HG03135 (cell line): ENCODE measurements at regions not wholly inside any gene's neighbourhood (a gene's known extent, or its start where the extent isn't known, plus 50 kb on each side); places are given as distances from the start of the nearest gene placed in this dataset.
A peak's percentile ranks its signal among the peaks of the same experiment; 100 is the strongest.
"Not testable (repeated sequence)": the region's sequence is repeated elsewhere in the genome, so short reads cannot be mapped to it uniquely, and the experiment has no call there.

ENCODE experiments used
- ATAC-seq: cut with Tn5 transposase; IDR thresholded peaks from one replicate; pipeline ENCODE4 v1.9.1; 2021; ENCODE audit warnings: mild to moderate bottlenecking, moderate library complexity; ENCODE audit not compliant: unreplicated experiment

DNA sequence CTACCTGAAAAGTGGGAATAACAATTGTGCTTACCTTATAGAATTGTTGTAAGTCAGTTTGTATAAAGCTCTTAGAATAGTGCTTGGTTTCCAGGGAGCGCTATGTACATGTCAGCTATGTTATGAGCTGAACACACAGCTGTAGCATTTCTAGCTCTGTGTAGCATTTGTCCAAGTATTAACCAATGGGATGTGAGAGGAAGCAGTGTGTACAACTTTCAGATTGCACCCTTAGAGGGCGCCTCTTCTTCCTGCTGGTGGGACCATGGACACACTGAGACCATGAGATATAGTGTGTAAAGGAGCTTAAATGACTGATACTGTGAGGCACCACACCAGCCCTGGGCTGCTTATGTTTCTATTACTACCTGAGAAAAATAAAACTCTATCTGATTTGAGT lies 380.2 kb downstream of the LNPK start:
- no peak for ATAC-seq

DNA sequence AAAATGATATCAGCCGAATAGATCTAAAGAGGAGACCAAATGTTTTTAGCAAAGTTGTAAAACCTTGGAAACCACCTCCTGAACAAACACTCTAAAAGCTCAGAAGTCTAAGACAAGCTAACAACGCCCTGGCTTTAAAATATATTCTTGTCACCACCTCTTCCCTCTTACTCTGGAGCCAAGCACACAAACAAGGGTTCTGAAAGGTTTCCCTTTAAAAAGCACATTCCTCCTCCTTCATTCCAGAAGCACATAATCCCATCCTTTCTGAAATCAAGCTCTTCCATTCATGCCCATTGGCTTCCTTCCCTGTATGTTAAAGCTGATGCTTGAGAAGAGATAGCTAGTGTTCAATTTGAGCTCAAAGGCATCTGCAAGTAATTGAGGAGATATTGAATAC lies 382.0 kb downstream of the LNPK start:
- ATAC-seq, result no peak

DNA sequence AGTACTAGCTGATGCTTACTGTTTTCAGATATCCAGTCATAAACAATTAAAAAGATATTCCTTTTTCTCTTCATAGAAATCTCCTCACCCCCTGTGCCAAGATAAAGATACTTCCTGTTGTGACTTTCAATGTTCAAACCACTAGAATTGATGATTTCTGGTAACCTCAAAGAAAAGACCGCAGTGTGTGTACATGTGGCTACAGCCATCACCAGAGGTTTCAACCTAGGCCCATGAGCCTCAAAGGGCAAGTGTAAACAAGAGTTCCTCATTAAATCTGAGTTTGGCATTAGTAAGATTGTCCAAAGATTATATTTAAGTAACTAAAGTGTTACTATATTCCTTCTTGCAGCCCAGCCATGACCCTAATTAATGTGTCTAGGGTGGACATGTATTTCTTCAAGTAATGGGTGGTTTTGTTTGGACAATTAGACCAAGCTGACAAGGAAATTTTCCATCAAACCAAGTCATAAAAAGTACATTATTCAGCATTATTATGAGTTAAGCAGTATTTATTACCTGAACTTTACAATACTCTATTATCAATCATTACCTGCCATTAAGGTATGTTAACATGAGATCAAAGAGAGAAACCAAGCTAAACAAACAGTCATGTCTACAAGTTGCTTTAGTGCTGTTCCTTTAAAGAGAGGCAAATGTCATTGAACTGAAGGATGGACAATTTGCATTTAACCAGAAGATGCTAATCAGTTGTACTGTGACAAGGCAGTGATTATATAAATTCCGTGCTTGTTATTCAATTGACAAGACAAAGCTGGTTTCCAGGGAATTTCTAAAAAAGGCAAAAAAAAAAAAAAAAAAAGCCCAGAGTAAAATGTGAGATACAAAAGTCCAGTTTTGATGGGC lies 382.7 kb downstream of the LNPK start:
- no peak for ATAC-seq

DNA sequence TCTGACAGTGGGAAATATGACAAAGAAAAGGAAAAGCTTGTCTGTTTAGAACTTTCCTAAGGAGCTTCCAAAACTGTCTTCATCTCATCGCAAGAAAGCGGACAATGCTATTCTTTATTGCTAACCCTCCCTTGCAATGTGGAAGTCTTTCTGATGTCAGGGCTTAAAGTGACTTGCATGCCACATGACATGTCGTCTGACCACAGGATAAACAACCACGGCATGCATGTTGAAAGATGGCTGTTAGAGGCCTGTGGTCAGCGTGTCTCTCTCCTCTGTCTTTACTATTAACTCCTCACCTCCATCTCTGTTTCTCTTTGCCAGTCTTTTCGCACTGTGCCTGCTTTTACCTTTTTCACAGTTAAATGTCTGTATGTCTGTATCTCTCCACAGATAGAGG lies 389.8 kb downstream of the LNPK start:
- no peak for ATAC-seq

DNA sequence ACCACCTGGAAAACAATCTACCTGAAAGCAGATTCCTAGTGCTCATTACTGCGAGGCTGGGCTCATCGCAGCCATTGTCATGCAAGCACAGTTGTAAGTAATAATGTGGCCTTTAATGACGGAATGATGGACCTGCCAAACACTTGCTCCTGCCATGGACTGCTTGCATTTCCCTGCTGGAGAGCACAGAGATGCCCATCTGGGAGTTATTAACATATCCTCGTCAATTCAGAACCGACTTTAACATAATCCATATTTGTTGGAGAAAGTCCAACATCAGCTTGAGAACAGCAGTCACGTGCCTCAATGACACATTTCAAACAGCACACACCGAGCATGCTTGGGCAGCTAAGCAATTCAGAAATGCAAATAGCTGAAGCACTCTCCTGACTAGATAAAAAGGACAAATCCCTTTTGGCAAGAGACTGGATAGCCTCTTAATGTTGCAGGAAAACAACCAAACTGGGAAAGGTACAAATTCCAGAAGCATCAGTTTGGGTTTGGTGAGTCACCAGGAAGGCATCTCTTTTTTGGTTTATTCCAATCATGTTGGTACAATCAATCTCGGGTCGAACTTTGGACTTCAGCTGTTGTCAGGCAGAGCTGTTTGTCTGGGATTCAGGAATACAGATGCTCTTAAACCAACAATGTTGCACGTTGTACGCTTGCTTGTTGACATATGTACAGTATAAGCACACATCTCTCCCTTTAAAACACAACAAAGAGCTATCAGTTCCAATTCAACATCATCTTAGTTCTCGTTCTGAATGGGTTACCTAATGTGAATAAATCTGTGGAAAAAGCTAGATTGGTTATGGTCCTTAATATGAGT lies 395.8 kb downstream of the LNPK start:
- no peak for ATAC-seq

DNA sequence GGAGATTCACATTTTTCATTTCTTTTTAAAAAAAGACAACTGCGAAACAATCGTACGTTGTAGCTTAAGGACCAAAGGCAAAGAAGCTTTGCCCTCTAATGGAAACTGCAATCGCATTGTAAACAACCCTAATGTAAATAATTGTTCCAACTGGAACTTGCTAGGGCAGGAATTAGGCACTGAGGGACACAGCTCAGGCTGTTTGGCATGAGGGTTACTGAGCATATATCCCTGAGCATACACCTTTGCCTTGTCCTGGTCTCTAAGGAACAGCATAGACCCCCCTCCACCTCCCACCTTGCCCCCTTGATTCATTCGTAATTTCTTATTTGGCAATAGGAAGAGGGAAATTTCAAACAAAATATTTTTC lies 396.4 kb downstream of the LNPK start:
- no peak for ATAC-seq

DNA sequence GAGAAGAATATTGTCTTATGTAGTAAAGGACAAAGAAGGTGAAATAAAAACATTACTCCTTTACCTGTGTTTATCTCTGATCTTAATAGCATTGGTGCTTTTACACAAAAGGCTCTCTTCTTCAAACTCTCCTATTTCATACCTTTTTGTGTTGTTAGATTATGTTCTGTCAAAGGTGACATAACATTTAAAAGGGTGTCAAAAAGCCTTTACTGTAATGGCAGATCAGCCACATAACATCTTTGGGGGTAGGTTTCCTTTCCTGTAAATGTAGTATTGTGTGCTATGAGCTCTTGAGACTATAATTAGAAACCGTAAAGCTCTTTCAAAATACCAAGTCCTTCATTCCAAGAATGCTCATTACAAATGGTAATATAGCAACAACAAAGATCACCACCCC lies 400.1 kb downstream of the LNPK start:
- ATAC-seq, result no peak

DNA sequence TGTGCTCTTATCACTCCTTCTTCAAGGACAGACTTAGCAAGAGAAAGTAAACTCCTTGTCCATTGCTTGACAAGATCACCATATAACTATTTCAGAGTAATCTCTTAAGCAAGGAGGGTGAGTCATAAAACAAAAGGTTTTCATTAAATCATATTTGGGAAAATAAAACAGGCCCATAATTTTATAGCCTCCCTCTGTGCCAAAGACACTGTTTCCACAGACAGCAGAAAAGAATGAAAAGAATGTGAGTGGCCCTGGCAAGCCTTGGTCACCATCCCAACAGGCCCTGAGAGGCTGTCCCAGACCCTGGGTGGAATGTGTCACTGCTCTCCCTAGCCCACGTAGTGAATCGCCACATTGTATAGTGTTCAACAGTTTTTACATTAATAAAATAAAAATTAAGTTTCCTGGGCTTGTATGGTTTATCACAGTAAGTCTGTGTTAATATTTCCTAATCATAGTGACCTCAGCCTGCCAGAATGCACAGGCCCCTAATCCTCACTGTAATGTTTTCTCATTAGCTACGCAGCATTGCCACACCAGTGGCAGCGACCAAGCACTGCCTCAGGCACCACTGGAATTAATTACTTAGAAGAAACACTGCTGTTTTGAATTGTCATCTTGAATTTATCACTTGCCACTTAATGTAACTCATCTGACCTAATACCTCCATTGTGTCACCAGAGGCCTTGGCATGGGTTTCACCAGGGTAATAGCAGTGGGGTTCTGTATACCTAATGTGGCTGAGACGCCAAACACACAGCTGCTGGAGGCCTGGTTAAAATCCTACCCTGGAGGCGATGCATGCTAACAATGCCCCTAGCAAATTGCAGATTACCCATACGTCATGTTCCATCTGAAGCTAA lies 401.9 kb downstream of the LNPK start:
- ATAC-seq, result no peak

DNA sequence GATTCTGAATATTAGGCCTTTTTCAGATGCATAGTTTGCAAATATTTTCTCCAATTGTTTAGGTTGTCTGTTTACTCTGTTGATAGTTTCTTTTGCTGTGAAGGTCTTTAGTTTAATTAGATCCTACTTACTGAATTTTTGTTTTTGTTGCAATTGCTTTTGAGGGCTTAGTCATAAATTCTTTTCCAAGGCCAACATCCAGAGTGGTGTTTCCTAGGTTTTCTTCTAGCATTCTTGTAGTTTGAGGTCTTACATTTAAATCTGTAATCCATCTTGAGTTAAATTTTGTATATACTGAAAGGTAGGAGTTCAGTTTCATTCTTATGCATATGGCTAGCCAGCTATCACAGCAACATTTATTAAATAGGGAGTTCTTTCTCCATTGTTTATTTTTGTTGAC lies 404.8 kb downstream of the LNPK start:
- ATAC-seq, result no peak

DNA sequence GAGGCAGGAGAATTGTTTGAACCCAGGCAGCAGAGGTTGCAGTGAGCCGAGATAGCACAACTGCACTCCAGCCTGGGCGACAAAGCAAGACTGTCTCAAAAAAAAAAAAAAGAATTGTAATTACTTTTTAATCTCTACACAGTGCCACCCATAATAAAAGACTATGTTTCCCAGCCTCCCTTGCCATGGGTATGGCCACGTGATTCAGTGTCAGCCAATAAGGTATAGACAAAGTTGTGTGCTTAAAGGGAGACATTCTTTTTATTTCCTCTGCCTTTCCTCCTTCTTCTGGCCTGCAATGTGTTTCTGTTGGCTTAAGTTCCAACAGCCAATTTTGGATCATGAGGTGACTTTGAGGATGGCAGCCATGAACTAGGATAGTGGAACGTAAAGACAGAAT lies 406.9 kb downstream of the LNPK start:
- ATAC-seq, result no peak

DNA sequence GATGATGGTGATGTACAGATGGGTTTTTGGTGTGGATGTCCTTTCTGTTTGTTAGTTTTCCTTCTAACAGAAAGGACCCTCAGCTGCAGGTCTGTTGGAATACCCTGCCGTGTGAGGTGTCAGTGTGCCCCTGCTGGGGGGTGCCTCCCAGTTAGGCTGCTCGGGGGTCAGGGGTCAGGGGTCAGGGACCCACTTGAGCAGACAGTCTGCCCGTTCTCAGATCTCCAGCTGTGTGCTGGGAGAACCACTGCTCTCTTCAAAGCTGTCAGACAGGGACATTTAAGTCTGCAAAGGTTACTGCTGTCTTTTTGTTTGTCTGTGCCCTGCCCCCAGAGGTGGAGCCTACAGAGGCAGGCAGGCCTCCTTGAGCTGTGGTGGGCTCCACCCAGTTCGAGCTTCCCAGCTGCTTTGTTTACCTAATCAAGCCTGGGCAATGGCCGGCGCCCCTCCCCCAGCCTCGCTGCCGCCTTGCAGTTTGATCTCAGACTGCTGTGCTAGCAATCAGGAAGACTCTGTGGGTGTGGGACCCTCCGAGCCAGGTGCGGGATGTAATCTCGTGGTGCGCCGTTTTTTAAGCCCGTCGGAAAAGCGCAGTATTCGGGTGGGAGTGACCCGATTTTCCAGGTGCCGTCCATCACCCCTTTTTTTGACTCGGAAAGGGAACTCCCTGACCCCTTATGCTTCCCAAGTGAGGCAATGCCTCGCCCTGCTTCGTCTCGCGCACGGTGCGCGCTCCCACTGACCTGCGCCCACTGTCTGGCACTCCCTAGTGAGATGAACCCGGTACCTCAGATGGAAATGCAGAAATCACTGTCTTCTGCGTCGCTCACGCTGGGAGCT lies 408.2 kb downstream of the LNPK start:
- not testable (repeated sequence) for ATAC-seq

DNA sequence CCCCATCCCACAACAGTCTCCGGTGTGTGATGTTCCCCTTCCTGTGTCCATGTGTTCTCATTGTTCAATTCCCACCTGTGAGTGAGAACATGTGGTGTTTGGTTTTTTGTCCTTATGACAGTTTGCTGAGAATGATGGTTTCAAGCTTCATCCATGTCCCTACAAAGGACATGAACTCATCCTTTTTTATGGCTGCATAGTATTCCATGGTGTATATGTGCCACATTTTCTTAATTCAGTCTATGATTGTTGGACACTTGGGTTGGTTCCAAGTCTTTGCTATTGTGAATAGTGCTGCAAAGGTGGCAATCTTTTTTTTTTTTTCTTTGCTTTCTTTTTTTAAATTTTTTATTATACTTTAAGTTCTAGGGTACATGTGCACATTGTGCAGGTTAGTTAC lies 406.7 kb upstream of the ATP5MC3 start:
- ATAC-seq, result not testable (repeated sequence)

DNA sequence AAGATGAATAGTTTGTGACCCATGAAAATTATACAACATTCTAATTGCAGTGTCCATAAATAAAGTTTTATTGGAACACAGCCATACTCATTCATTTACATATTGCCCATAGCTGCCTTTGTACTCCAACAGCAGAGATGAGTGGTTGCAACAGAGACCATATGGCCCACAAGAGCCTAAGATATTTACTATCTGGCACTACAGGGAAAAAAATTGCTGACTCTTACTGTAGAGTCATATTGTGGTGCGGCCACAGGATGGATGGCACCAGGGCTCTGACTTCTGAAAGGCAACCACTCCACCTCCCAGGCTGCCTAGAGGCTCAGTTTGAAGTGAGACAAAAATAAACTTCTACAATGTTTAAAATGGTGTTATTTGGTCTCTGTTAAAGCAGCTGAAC lies 404.0 kb upstream of the ATP5MC3 start:
- no peak for ATAC-seq

DNA sequence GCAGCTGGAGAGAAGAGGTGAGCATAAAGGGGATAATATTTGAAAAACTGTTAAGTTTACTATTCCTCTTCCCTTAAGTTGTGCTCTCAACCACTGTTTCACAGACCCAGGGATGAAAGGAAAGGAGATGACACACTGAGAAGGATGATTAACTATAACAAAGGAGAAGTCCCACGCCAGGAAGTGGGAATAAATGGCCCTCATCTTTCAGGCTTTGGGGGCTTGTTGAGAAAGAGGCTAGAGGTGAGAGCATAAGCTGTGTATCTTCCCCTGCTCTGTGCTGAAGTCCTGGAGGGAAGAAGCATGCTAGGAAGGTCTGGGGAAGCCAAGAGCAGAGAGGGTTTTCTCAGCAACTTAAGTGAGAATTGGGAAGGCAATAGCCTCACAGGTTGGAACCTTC lies 399.1 kb upstream of the ATP5MC3 start:
- ATAC-seq, result no peak

DNA sequence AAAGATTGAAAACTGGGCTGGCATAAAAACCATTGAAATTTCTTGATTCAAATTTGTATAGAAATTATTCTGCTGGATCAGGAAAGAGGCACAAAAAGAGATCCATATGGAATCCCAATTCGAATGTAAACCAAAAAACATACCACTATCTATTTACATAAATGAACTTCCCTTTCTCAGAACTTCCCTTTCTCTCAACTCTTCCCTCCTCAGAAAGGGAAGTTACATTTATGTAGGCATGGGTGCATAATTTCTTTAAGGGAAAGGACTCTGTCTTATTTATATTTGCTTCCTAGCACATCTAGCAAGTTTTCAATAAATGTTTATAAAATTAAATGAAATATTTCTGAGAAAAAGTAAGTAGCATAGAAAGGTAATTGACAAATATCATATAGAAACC lies 398.1 kb upstream of the ATP5MC3 start:
- no peak for ATAC-seq

DNA sequence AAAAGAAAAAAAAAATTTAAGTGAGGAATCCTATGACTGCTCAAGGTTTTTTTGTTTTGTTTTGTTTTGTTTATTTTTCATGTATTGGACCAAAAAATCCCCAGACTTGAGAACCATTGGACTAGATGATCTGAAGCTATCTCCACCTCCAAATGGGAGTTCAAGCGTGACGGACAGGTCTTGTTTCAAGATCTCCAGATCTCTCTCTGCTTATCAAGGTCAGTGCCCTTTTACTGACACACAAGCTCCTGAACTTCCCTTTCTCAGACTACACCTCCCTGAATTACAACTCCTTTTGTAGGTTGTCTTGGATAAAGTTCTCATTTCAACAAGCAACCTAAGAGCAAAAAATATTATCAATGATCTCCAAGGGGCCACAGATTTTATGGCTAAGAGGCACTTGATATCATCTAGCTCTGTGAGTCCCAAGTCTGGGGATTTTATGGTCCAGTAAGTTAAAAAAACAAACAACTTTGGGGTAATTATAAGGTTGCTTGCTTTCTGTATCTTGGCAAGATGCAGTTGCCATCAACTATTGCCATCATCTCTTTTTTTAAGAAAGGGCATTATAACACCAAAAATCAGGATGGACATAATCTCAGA lies 396.0 kb upstream of the ATP5MC3 start:
- ATAC-seq, result no peak

DNA sequence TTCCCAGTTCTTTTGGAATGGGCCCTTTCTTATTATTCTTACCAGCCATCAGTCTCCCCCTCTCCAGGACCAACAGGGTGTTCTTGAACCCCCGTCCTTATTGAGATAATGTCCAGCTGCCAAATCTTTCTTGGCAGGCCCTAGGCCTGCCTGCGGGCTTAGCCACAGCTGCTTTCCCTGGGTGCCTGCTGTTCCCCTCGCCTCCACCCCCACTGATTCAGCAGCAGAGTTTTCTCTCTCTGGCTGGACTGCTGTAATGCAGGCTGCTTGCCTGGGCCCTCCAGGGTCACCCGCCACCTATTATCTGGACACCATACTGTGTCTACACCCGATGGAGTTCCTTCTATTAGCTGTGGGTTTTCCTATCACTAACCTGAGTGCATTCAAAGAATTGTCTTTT lies 395.4 kb upstream of the ATP5MC3 start:
- ATAC-seq, result no peak

DNA sequence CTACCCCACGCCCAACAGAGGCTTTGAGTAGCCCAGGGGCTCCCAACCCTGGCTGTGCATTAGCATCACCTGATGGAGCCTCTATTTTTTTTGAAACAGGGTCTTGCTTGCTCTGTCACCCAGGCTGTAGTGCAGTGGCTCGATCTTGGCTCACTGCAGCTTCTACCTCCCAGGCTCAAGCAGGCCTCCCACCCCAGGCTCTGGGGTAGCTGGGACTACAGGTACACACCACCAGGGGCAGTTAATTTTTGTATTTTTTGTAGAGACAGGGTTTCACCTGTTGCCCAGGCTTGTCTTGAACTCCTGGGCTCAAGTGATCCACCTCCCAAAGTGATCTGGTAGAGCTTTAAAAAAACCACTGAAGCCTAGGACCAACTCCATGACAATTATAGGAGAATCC lies 394.8 kb upstream of the ATP5MC3 start:
- ATAC-seq, result no peak

DNA sequence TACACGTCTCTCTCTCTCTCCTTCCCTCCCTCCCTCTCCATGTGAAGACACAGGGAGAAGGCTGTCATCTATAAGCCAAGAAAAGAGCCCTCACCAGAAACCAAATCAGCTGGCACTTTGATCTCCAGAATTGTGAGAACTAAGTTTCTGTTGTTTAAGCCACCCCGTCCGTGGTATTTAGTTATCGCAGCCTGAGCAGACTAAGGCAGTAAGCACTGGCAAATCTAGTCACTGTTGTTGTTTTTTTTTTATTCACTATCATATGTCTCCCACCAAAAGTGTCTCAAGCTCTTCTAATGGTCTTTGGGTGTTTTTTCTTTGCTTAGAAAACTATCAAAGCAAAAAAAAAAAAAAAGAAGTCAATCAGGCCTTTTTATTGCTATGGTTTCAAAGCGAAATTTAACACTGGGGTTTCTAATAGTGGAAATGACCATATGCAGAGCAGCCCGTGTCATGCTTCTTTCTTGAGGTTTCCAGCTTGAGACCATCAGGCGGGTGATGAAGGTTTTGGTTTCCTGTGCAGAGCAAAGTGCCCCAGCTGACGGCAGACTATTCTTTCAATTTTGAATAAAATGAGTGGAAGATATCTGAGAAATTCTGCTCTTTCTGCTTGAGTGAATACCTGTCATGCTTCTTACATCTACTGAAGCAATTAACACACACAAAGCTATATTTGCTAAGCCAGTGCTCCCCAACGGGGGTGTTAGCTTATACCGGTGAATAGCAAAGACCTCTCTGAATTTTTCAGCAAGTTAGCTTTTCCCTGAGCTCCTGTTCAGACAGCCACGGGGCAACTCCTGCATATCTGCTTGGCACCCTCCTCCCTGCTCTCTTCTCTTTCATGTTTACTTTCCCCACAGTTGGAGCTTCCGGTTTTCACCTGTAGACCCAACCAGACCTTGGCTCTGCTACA lies 394.1 kb upstream of the ATP5MC3 start:
- peak; percentile 99 for ATAC-seq
